Natural killer cell (primary cell): ENCODE measurements at regions not wholly inside any gene's neighbourhood (a gene's known extent, or its start where the extent isn't known, plus 50 kb on each side); places are given as distances from the start of the nearest gene placed in this dataset.

ENCODE experiments used
- ATAC-seq, 3 donors: fragments of 150-1000 bp in 2 of 3; fragments of 200-7000 bp in 1 of 3; cut with Tn5 transposase; 1 replicate in 1 of 3; 2 replicates in 2 of 3; pipeline ENCODE4 v1.10.0; 2021; ENCODE audit warnings: mild to moderate bottlenecking in 2 of 3, moderate library complexity in 2 of 3
- DNase-seq, 2 donors: peaks; one replicate each; pipeline versions ENCODE4 v3.0.0 to v3.0.0-alpha.2; 2013 to 2021; ENCODE audit warnings: mixed read lengths in 1 of 2
- H3K27ac ChIP-seq: one replicate; pipeline ENCODE4 v1.5.1; 2013; ENCODE audit warnings: mild to moderate bottlenecking, low read length
- H3K27me3 ChIP-seq: one replicate; pipeline ENCODE4 v1.6.1; 2013; ENCODE audit warnings: low read length; ENCODE audit not compliant: control insufficient read depth, insufficient read depth
- H3K36me3 ChIP-seq: one replicate; pipeline ENCODE4 v1.6.1; 2013; ENCODE audit warnings: low read length; ENCODE audit not compliant: control insufficient read depth, insufficient read depth
- H3K4me1 ChIP-seq: one replicate; pipeline ENCODE4 v1.6.1; 2013; ENCODE audit warnings: low read length; ENCODE audit not compliant: control insufficient read depth, insufficient read depth
- H3K4me3 ChIP-seq: one replicate; pipeline ENCODE4 v1.5.1; 2013; ENCODE audit warnings: low read length
- H3K9me3 ChIP-seq: one replicate; pipeline ENCODE4 v1.6.1; 2013; ENCODE audit warnings: low read length; ENCODE audit not compliant: control insufficient read depth, insufficient read depth
- H3K27ac Mint-ChIP-seq, 2 donors: one replicate each; pipeline ENCODE4 v1.8.0; 2022; ENCODE audit warnings: mild to moderate bottlenecking in 2 of 2, mixed read lengths in 2 of 2, moderate library complexity in 1 of 2
- H3K27me3 Mint-ChIP-seq, 2 donors: one replicate each; pipeline ENCODE4 v1.8.0; 2022; ENCODE audit warnings: low read depth in 2 of 2, mixed read lengths in 2 of 2
- H3K36me3 Mint-ChIP-seq: one replicate; pipeline ENCODE4 v1.8.0; 2022; ENCODE audit warnings: mixed read lengths
- H3K4me1 Mint-ChIP-seq, 2 donors: one replicate each; pipeline ENCODE4 v1.8.0; 2022; ENCODE audit warnings: mixed read lengths in 2 of 2
- H3K4me3 Mint-ChIP-seq: one replicate; pipeline ENCODE4 v1.8.0; 2022; ENCODE audit warnings: mild to moderate bottlenecking, moderate library complexity, mixed read lengths
- H3K9me3 Mint-ChIP-seq, 2 donors: one replicate each; pipeline ENCODE4 v1.8.0; 2022; ENCODE audit warnings: mixed read lengths in 2 of 2
- CTCF ChIP-seq: fragments of 200-600 bp; IDR thresholded peaks from one replicate; pipeline ENCODE4 v1.8.0; 2022; ENCODE audit warnings: antibody characterized with exemption
- WGBS: methylation state at CpG from one replicate; pipeline ENCODE4 v1.1.7; 2013; ENCODE audit warnings: missing lambda C conversion rate; ENCODE audit not compliant: insufficient coverage; 5-methylcytosine and 5-hydroxymethylcytosine counted together
- intact Hi-C: fragments of 100-400 bp; cut with micrococcal nuclease; formaldehyde crosslinking; loops from one replicate; pipeline ENCODE4 v1.14.2; 2022

- Histone ChIP-seq H3K9me3 (no peaks in the 10 kb centered on the region), H3K27me3 (no peaks in the 10 kb centered on the region), H3K4me1 (no peaks in the 10 kb centered on the region), H3K4me3 (no peak overlapping the region), H3K27ac (no peak overlapping the region), H3K36me3 (no peaks in the 10 kb centered on the region)
- Mint-ChIP-seq H3K36me3 (no peaks in the 10 kb centered on the region), H3K4me3 (no peak overlapping the region), H3K4me1 (no peaks in the 10 kb centered on the region), H3K27ac (no peak overlapping the region), H3K9me3 (peaks cover 7 to 12% of the 10 kb centered on the region in 2 donors), H3K27me3 (no peaks in the 10 kb centered on the region)
- ATAC-seq (no peak), DNase-seq (no peak)
- 80% methylated on average over 1 of the region's 1 CpG for WGBS
- intact Hi-C loops = no loop called here
- TF ChIP-seq CTCF = no peak
Observed at GRCh38 chr14:53638966-53639365, 317.7 kb downstream of the BMP4 start.

- H3K27me3 Mint-ChIP-seq = no peaks in the 10 kb centered on the region
- no peaks in the 10 kb centered on the region for H3K27me3 ChIP-seq
- no peak overlapping the region for H3K27ac ChIP-seq
- H3K4me1 ChIP-seq = no peaks in the 10 kb centered on the region
- no peak overlapping the region for H3K4me3 ChIP-seq
- no peaks in the 10 kb centered on the region for H3K4me1 Mint-ChIP-seq
- 83% methylated on average over 3 of the region's 4 CpGs for WGBS
- no peaks in the 10 kb centered on the region for H3K36me3 Mint-ChIP-seq
- no peaks in the 10 kb centered on the region for H3K36me3 ChIP-seq
- TF ChIP-seq CTCF = no peak
- no peak overlapping the region for H3K4me3 Mint-ChIP-seq
- intact Hi-C loops = no loop called here
- H3K9me3 ChIP-seq = no peaks in the 10 kb centered on the region
- ATAC-seq (no peak), DNase-seq (no peak)
- H3K9me3 Mint-ChIP-seq = peaks cover 4 to 17% of the 10 kb centered on the region in 2 donors
- H3K27ac Mint-ChIP-seq = no peak overlapping the region
Observed at GRCh38 chr14:53634793-53635192, 321.8 kb downstream of the BMP4 start.

- Histone ChIP-seq H3K36me3 (no peaks in the 10 kb centered on the region), H3K4me3 (no peak overlapping the region), H3K27me3 (no peaks in the 10 kb centered on the region), H3K9me3 (no peaks in the 10 kb centered on the region), H3K27ac (no peak overlapping the region), H3K4me1 (no peaks in the 10 kb centered on the region)
- intact Hi-C loops = no loop called here
- 25% methylated on average over 4 of the region's 5 CpGs for WGBS
- Mint-ChIP-seq H3K4me1 (no peaks in the 10 kb centered on the region), H3K27ac (no peak overlapping the region), H3K36me3 (no peaks in the 10 kb centered on the region), H3K27me3 (no peaks in the 10 kb centered on the region), H3K9me3 (peaks cover 6 to 11% of the 10 kb centered on the region in 2 donors), H3K4me3 (no peak overlapping the region)
- no peak for TF ChIP-seq CTCF
- ATAC-seq (no peak), DNase-seq (no peak)
Observed at GRCh38 chr14:53630336-53630735, 326.3 kb downstream of the BMP4 start.

DNA sequence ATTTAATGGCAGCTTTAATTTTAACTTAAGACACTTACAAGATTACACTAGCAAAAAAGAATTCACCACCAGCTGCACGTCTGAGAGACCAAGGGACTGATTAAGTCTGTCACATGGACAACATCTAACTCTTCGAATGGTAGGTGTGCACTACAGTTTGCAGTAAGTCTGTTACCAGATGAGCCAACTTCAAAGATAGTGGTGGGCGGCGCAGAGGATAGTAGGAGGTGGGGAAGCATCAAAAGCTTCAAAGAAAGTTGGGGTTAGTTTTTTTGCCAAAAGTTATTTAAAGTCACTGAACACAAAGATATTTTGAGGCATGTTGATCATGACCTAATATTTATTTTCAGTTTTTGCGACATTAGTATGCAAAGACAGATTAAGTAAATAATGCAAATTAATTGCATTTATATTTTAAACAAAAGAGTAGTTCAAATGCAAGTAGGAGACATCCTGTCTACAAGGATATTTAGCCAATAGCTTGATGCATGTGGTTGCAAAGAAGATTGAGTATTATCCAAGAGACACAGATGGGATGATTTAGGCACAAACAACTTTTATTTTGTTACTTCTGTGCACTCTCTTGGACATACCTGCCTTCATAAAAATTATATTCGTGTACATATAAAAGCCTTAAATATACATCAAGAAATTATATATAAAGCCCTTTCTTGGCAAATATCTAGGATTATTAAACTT is 327.7 kb downstream of the BMP4 start:
- Mint-ChIP-seq H3K27me3 (no peaks in the 10 kb centered on the region), H3K4me1 (no peaks in the 10 kb centered on the region), H3K27ac (no peak overlapping the region), H3K4me3 (no peak overlapping the region), H3K36me3 (no peaks in the 10 kb centered on the region), H3K9me3 (peaks cover 2 to 6% of the 10 kb centered on the region in 2 donors)
- intact Hi-C loops = no loop called here
- Histone ChIP-seq H3K4me3 (no peak overlapping the region), H3K4me1 (no peaks in the 10 kb centered on the region), H3K9me3 (no peaks in the 10 kb centered on the region), H3K27me3 (no peaks in the 10 kb centered on the region), H3K27ac (no peak overlapping the region), H3K36me3 (no peaks in the 10 kb centered on the region)
- DNase-seq (no peak), ATAC-seq (no peak)
- no peak for TF ChIP-seq CTCF
- WGBS = 62% methylated on average over 4 of the region's 6 CpGs
